Heart left ventricle (tissue), 16 donors: ENCODE measurements at regions not wholly inside any gene's neighbourhood (a gene's known extent, or its start where the extent isn't known, plus 50 kb on each side); places are given as distances from the start of the nearest gene placed in this dataset.

ENCODE experiments used
- ATAC-seq, 4 donors: fragments of 200-7000 bp; cut with Tn5 transposase; one replicate each; pipeline ENCODE4 v1.9.1; 2020 to 2022; ENCODE audit warnings: moderate library complexity in 4 of 4, mild to moderate bottlenecking in 3 of 4, moderate number of reproducible peaks in 1 of 4
- DNase-seq, 5 donors: peaks; one replicate each; pipeline ENCODE4 v3.0.0-alpha.2; 2020
- H3K27ac ChIP-seq, 12 donors: fragments of 200-600 bp; sonication (generic) in 4 of 12; one replicate each; pipeline versions ENCODE4 v1.5.0 to v1.8.0; 2016 to 2022; ENCODE audit warnings: mild to moderate bottlenecking in 2 of 12
- H3K27me3 ChIP-seq, 9 donors: fragments of 200-600 bp; sonication (generic) in 2 of 9; one replicate each; pipeline versions ENCODE4 v1.5.1 to v1.8.0; 2016 to 2022; ENCODE audit warnings: mild to moderate bottlenecking in 3 of 9
- H3K36me3 ChIP-seq, 9 donors: fragments of 200-600 bp; sonication (generic) in 2 of 9; one replicate each; pipeline versions ENCODE4 v1.5.0 to v1.8.0; 2018 to 2022; ENCODE audit warnings: mild to moderate bottlenecking in 2 of 9
- H3K4me1 ChIP-seq, 12 donors: fragments of 200-600 bp; sonication (generic) in 4 of 12; one replicate each; pipeline versions ENCODE4 v1.5.0 to v1.8.0; 2016 to 2022; ENCODE audit warnings: mild to moderate bottlenecking in 3 of 12
- H3K4me3 ChIP-seq, 12 donors: fragments of 200-600 bp; sonication (generic) in 4 of 12; one replicate each; pipeline versions ENCODE4 v1.5.0 to v1.8.0; 2017 to 2022; ENCODE audit warnings: mild to moderate bottlenecking in 9 of 12, moderate library complexity in 4 of 12
- H3K9me3 ChIP-seq, 12 donors: fragments of 200-600 bp; sonication (generic) in 4 of 12; one replicate each; pipeline versions ENCODE4 v1.5.0 to v1.8.0; 2016 to 2022; ENCODE audit warnings: mild to moderate bottlenecking in 1 of 12
- POLR2A ChIP-seq, 2 donors: fragments of 450-650 bp; IDR thresholded peaks; one replicate each; pipeline ENCODE4 v1.6.1; 2017; ENCODE audit warnings: antibody characterized with exemption in 2 of 2, mild to moderate bottlenecking in 2 of 2, moderate library complexity in 2 of 2
- WGBS, 4 donors: extraction: QIAGEN DNeasy Blood & Tissue Kit in 2 of 4; methylation state at CpG; one replicate each; pipeline versions ENCODE4 v1.1.5 to v1.1.7; 2013 to 2018; 5-methylcytosine and 5-hydroxymethylcytosine counted together
- intact Hi-C, 10 donors: fragments of 100-400 bp; cut with DNase I; formaldehyde crosslinking; loops; one replicate each; pipeline versions ENCODE4 v1.11.1 to v1.14.2; 2022
- TF ChIP-seq, protein P1 (sequence below), 12 donors: fragments of 200-600 bp; sonication (generic) in 4 of 12; IDR thresholded peaks; one replicate each; pipeline versions ENCODE4 v1.5.0 to v1.8.0; 2018 to 2022; ENCODE audit warnings: antibody characterized with exemption in 12 of 12, mild to moderate bottlenecking in 5 of 12
- donor health status: ischemic (EF 13 %, LVEDD 7.1; RV severe dilation, severe dysfunction).
- donor health status: healthy with polysubstance abuse.
- donor health status: DM: no; HTN: yes; CAD: no.
- donor health status: DM: no; HTN: no; CAD: no.
- donor health status: ischemic (EF 25% LVEDD 6.9; RV normal size, moderate dysfunction).
- donor health status: ischemic (EF 25% LVEDD 5.7; RV mildly dilated, moderate dysfunction).
- donor health status: healthy.
- donor health status: DM: yes; HTN: yes; CAD: no.
- donor health status: ischemic (EF 35%, LVEDD 5.7; RV mildly dilated, moderate dysfunction).
- donor health status: nonischemic (EF 11% LVEDD 7.7; RV severe dilation, severe dysfunction).
- donor health status: DM: yes; HTN: yes; CAD: no.
- donor health status: PGD.
- donor health status: ischemic (EF 29% LVEDD 5.4; RV normal size, mild dysfunction).
- donor health status: nonischemic (EF 23%, LVEDD 6.1; RV moderate dilation, normal function).

DNA sequence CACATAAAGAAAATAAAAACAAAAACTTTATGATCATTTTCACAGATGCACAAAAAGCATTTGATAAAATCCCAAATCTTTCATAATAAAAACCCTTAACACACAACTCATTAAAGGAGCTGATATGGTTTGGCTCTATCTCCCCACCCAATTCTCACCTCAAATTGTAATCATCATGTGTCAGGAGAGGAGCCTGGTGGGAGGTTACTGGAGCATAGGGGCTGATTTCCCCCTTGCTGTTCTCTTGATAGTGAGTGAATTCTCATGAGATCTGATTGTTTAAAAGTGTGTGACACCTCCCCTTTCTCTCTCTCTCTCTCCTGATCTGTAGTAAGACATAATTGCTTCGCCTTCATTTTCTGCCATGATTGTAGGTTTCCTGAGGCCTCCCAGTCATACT is 790.7 kb downstream of the C12orf50 start:
- H3K9me3 ChIP-seq: no peaks in the 10 kb centered on the region
- no peak for ATAC-seq
- no peak overlapping the region for H3K27ac ChIP-seq
- no peak for DNase-seq
- H3K27me3 ChIP-seq: no peaks in the 10 kb centered on the region
- 78 to 95% (median 89%) methylated on average over 1 of the region's 1 CpG for WGBS, 4 donors
- intact Hi-C loops: no loop called here
- H3K36me3 ChIP-seq: no peaks in the 10 kb centered on the region
- no peak for TF ChIP-seq POLR2A (IDR thresholded peaks at IDR 0.05)
- TF ChIP-seq, protein P1, sequence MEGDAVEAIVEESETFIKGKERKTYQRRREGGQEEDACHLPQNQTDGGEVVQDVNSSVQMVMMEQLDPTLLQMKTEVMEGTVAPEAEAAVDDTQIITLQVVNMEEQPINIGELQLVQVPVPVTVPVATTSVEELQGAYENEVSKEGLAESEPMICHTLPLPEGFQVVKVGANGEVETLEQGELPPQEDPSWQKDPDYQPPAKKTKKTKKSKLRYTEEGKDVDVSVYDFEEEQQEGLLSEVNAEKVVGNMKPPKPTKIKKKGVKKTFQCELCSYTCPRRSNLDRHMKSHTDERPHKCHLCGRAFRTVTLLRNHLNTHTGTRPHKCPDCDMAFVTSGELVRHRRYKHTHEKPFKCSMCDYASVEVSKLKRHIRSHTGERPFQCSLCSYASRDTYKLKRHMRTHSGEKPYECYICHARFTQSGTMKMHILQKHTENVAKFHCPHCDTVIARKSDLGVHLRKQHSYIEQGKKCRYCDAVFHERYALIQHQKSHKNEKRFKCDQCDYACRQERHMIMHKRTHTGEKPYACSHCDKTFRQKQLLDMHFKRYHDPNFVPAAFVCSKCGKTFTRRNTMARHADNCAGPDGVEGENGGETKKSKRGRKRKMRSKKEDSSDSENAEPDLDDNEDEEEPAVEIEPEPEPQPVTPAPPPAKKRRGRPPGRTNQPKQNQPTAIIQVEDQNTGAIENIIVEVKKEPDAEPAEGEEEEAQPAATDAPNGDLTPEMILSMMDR (IDR thresholded peaks at IDR 0.05): no peak
- H3K4me1 ChIP-seq: no peaks in the 10 kb centered on the region
- no peak overlapping the region for H3K4me3 ChIP-seq

DNA sequence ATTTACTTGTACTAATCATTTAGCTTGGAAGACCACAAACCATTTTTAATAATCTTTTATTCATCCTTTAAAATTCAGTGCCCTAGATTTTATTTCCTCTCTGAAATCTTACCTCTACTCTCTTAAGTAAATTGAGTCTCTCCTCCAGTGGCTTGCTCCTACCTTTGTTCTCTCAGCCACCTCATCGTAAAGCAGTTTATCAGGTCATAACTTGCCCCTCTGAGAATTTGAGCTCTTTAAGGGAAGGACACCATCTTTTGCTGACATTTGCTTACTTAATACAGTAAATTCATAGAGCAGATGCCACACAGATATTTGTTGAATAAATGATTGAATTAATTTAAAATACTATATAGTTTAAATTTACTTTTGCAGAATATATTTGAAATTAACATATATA is 794.3 kb downstream of the C12orf50 start:
- no peaks in the 10 kb centered on the region for H3K9me3 ChIP-seq
- H3K27me3 ChIP-seq: no peaks in the 10 kb centered on the region
- no peak overlapping the region for H3K4me3 ChIP-seq
- TF ChIP-seq, protein P1 (IDR thresholded peaks at IDR 0.05): no peak
- no peak for TF ChIP-seq POLR2A (IDR thresholded peaks at IDR 0.05)
- no peak overlapping the region for H3K27ac ChIP-seq
- ATAC-seq: no peak
- H3K4me1 ChIP-seq: no peaks in the 10 kb centered on the region
- DNase-seq: no peak
- H3K36me3 ChIP-seq: no peaks in the 10 kb centered on the region
- WGBS, 4 donors: 84 to 94% (median 88%) methylated on average over 1 of the region's 1 CpG
- intact Hi-C loops: no loop called here

DNA sequence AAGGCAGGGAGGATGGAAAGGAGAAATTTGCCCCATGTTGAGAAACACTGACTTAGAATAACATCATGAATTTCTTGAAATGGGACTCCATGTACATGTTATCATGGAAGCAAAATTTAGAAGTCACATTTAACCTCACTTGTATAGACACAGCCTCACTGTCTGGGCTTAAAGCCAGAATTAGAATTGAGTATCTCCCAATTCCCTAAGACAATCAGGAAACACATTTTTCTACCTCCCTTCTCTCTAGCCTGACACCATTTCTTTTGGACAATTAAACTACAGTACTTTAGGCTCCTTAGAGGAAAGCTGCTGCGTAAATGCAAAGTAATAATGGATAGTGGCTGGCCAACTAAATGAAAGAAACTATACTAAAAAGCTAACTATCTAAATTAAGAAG is 795.5 kb downstream of the C12orf50 start:
- Histone ChIP-seq H3K27me3 (no peaks in the 10 kb centered on the region), H3K9me3 (no peaks in the 10 kb centered on the region), H3K4me1 (no peaks in the 10 kb centered on the region), H3K27ac (no peak overlapping the region), H3K36me3 (no peaks in the 10 kb centered on the region), H3K4me3 (no peak overlapping the region)
- 33 to 64% (median 47%) methylated on average over 1 of the region's 1 CpG for WGBS, 4 donors
- DNase-seq (no peak), ATAC-seq (no peak)
- no peak for TF ChIP-seq POLR2A (IDR thresholded peaks at IDR 0.05)
- TF ChIP-seq, protein P1 (IDR thresholded peaks at IDR 0.05): no peak
- intact Hi-C loops: no loop called here

DNA sequence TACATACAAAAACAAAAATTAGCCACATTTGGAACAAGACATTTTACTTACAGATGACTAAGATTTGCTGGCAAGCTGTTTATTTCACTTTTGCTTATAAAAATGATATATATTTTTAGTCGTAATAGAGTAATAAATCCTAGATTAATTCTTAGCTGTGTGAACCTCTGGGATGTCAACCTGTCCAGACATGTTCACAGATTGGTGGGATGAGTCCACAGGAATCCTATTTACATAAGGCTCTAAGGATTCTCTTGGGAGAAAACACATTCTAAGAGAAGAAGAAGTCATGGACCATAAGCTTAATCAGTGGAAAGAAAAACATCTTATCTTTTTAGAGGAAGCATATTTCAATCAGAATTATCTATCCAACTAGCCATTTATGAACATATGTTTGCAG is 797.4 kb downstream of the C12orf50 start:
- Histone ChIP-seq H3K4me3 (no peak overlapping the region), H3K36me3 (no peaks in the 10 kb centered on the region), H3K4me1 (no peaks in the 10 kb centered on the region), H3K27ac (no peak overlapping the region), H3K27me3 (no peaks in the 10 kb centered on the region), H3K9me3 (no peaks in the 10 kb centered on the region)
- intact Hi-C loops: no loop called here
- 66 to 79% (median 71%) methylated on average over 1 of the region's 1 CpG for WGBS, 4 donors
- ATAC-seq: no peak
- TF ChIP-seq, protein P1 (IDR thresholded peaks at IDR 0.05): no peak
- no peak for TF ChIP-seq POLR2A (IDR thresholded peaks at IDR 0.05)
- DNase-seq: no peak
